ENCODE measurements at regions not wholly inside any gene's neighbourhood (a gene's known extent, or its start where the extent isn't known, plus 50 kb on each side); places are given as distances from the start of the nearest gene placed in this dataset.
"Not testable (repeated sequence)": the region's sequence is repeated elsewhere in the genome, so short reads cannot be mapped to it uniquely, and the experiment has no call there.

DNA sequence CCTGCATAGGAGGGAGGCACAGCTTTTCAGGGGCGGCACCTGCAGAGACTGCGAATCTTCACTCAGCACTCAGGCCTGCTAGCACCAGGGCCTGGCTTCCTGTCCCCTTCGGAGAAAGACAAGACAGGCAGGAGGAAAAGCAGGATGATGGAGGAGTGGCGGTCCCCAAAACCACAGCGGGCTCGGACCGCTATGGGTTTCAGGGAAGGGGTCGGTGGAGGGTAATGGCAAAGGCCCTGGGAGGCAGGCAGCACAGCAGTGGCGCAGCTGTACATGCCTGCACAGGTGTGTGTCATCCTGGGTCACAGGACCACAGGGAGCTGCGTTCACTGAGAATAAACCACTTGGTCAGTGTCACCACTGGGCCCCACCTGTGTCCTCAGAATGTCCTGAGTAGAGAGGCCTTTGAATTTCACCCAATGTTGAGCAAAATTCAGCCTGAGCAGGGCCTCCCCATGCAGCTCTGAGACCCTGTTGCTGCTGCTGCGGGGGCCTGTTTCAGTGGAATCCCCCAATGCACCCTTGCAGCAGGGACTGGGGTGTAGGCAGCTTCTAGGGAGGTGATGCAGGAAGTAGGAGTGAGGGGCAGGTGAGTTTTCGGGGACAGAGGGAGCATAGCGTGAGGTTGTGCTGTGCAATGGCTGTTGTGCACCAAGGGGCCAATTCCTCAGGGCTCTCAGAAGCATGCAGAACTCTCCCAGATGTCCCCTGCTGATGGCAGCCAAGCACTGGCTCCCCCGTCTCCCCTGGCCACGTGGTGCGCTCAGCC is 90.6 kb upstream of the PPP2R2D start:
- DNase-seq = no peak

DNA sequence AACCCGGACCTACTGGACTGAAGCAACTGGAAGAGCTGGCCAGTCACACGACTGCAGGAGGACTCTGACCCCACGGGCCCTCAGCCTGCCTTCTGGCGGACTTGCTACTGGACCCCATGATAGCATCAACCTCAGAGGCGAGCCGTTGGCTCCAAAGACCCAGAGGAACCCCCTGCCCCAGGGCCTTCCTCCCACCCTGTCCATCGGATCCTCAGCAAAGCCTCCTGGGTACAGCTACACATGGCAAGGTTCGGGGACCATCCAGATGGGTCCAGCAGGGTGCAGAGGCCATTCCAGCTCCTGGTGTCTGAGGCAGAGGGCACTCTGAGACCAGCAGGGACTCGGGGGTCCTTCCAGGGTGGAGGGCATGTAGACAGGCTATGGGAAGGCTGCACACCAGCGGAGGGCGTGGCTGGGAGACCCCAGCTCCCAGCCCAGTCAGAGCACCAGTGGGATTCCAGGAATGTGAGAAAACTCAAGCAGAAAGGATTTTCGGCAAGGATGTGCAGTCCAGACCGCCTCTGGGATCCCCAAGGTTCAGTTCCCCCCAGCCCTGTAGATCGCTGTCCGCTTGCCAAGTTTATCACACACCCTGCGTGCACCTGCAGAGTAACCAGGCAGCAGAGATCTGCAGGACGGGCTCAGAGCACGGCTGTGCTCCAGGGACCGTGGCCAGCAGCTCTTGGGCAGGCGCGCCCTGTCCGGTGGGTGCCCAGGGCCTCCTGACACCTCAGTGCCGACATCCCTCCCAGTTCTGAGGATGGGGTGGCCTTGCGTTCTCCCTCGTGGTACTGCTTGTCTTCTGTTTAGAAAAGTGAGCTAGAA is 89.8 kb upstream of the PPP2R2D start:
- no peak for DNase-seq

DNA sequence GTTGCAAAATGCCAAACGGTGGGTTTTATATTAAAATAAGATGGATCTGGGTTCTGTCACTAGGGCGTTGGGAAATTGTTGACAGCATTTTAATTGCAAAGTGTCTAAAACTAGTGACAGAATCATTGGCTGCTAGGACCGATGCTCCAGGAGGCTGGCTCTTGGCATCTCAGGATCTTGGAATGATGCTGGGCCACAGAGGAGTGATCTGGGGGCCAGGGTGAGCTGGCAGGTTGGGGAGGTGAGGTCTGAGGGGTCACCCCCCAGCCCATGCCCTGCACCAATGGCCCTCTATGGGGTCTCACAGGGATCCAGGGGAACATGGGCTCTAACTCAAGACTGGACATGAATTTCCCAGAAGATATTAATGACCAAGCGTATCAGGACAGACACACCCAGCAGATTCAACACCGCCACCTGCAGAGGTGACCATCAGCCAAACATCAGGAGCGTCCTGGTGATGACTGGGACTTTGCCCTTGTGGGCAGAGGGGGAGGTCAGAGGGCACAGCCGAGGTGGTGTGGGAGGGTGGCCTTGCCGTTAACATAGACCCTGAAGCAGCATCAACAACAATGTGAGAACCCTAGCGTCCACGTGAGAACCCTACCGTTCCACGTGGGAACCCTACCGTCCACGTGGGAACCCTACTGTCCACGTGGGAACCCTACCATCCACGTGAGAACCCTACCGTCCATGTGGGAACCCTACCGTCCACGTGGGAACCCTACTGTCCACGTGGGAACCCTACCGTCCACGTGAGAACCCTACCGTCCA is 89.0 kb upstream of the PPP2R2D start:
- DNase-seq = no peak

DNA sequence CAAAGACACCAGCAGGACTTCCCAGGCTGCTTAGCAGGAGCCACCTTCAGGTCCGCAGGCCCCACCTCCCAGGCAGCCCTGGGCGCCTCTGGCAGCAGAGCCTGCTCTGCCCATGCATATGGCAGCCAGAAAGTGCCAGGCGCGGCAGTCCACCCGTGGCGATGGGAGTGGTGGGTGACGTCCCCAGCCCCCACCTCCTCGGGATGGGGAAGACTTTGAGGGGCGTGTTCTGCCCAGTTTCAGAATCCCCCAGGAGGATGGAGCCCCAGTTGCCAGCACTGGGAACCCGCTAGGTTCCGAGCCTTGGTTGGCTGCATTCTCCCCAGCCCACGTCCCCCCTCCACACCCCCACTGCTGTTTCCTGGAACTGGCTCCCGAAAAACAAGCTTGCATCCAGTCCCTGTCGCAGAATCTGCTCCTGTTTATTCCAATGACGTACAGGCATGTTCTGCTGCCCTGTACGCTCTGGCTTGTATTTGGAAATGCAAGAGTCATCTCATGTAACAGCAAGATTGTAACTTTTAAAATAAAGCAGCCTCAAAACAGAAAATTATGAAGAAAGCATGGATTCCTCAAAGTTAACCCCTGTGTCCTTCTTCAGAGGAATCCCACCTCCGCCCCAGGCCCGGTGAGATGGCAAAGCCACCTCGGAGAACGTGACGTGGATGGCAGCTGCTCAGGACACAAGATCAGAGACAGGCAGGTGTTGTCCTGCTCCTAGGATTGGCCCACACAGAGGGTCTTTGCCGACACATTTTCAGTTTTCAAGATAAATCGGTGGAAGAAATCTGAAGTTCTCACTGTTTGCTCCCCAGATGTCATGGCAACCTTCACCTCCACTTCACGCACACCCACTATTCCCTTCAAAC is 87.8 kb upstream of the PPP2R2D start:
- no peak for DNase-seq

DNA sequence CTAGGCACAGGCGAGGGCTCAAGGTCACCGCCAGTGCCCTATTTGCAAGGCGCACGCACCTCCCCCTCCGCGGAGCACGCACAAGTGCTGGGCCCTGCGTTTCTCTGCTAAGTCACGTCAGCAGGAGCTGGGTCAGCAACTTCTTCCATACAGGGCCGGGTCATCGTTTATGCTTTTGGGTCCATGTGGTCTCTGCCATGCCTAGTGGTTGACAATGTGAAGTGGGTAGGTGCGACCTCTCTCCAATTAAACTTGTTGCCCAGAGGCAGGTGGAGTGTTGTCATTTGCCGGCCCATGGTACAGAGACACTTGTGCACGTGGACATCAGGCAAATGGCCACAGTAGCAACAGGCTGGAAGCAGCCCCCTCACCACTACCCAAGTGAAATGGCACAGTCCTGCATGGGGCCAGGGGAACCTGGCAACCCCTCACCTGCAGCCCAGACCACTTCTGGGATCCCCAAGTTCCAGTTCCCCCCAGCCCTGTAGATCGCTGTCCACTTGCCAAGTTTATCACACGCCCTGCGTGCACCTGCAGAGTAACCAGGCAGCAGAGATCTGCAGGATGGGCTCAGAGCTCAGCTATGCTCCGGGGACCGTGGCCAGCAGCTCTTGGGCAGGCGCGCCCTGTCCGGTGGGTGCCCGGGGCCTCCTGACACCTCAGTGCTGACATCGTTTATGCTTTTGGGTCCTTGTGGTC is 86.1 kb upstream of the PPP2R2D start:
- no peak for DNase-seq

DNA sequence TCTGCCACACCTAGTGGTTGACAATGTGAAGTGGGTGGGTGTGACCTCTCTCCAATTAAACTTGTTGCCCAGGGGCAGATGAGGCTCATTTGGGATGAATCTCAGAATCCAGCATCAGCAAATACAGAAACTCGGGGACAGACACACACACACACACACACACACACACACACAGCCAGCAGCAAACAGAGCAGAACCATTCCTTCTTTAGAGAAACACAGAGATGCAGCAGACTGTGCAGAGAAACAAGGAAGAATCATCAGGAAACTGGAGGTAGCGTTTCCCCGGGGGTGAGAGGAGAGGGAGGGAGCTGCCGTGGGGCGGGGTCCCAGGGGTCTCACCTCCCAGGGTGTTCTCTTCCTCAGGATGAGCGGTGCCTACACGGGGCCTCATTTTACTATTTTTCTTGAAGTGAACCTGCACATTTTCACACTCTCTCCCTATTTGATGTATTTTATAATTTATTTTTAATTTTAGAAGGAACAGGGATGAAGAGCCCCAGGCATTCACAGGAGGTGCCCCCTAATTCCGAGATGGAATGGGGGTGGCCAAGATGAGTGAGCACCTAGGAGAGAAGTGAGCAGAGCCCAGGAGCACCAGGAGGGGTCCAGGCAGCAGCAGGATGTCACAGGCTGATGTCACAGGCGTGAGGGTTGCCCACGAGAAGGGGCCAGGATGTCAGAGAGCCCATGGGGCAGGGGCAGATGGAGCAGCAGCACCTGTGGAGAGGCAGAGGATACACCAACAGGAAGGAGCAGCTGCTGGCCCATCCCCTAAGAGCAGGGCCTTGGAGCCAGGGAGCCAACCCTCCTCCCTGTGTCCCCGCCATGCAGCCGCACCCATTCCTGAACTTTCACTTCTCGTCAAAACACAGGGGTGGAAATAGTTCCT is 85.3 kb upstream of the PPP2R2D start:
- no peak for DNase-seq

DNA sequence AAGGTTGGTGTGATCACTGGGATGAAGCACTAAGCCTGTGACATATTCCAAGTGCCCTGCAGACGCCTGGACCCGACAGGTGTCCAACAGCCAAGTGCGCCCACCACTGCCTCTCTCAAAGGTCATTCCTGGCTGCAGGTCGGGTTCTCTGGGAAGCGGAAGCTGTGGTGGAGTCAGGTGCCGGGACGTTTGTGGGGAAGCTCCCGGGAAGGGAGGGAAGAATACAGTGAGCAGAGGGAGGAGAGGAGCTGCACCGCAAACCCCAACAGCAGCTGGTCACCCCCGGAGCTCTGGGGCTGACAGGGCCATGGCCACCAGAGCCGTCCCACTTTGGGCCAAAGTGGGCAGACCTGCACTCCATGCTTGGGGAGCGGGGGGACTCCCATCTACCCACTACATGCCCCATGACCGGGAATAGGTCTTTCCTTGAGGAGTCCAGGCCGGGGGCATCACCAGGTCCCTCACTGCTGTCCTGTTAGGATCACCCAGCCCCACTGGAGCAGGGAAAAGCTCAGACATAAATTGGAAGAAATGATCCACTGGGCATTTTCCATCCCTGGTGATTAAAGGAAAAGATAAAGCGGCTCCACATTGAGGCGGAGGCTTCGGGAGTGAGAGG is 84.5 kb upstream of the PPP2R2D start:
- no peak for DNase-seq

DNA sequence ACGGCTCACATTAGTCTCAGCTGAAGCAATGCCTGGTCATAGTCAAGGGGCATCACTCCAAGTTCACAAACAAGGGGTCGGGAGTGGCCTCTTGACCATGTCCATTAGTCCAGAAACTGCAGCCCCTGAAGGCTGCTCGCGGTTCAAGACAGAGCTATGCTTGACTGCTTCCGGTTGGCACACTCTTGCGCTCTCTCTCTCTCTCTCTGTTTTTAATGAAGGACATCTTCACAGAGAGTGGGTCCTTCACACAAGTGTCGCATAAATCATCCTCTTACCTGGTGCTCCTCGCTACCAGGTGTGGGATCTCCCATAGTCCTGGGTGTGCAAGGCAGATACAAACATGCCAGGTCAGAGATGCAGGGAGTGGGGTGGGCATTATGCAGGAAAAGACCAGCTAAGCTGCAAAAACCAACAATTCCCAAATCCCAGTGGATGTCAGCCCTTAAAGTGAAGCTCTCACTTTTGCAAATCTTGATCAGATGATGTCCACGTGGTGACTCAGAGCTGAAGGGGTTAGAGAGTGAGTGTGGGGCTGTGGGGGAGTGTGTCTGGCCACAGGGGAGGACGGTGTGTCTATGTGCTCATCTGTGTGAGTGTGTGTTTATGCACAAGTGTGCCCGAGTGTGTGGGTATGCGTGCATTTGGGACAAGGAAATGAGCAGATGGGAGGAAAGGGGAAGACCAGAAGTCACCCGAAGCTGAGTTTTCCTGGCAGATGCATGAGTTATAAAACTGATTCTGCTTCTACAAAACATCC is 83.7 kb upstream of the PPP2R2D start:
- no peak for DNase-seq

DNA sequence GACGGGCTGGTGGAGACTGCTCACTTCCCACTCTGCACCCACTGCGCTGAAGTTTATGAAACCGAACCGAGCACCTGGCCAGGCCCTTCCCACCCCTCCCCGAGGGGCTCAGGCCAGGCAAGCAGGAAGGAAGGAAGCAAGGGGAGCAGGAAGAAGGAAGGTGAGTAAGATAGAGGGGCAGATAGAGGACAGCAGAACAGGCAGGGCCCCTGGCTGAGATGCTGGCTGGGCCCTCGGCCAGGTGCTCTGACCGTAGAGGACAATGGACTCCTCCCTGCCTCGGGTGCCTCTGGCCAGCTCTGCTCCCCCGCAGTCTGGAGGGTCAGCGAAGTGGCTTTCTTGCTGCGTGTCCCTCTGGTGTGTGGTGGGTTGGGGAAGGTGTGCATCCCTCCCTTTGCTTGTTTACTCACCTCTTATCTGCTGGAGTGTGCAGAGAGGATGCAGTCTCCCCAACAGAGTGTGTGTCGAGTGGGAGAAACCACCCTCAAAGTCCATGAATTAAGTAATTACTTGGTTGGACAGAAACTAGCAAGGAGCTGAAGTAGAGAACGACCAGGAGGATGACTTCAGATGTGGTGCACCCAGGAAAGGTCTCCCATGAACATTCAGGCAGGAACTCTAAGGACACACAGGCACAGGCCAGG is 82.8 kb upstream of the PPP2R2D start:
- DNase-seq = no peak

DNA sequence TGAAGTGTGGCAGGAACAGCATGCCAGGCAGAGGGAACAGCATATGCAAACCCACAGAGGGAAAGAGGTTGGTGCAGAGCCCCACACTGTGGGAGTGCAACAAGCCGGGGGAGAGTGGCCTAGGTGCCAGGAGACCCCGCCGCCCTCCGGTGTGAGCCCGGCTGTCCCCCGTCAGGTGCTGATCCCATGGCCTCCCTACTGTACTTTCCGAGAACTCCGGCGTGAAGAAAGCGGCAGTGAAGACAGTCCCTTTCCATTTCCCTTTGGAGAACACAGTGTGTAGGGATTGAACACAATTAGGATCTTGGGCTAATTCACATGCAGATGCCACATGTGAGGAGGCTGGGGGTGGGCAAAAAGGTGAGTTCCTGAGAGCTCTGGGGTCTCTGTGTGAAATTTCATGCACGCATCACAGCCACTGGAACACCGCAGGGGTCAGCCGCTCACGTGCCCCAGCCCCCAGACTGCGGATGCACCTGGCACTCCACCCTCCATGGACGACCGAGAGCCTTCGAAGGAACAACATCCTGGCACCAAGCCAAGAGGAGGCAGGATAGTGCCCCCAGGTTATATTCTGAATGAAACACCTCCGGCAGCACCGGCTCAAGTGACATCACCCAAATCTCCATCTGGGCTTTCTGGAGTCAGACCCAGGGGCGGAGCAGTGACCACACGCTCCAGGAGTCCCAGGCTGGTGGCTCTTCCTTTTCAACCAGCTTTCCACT is 82.1 kb upstream of the PPP2R2D start:
- no peak for DNase-seq

DNA sequence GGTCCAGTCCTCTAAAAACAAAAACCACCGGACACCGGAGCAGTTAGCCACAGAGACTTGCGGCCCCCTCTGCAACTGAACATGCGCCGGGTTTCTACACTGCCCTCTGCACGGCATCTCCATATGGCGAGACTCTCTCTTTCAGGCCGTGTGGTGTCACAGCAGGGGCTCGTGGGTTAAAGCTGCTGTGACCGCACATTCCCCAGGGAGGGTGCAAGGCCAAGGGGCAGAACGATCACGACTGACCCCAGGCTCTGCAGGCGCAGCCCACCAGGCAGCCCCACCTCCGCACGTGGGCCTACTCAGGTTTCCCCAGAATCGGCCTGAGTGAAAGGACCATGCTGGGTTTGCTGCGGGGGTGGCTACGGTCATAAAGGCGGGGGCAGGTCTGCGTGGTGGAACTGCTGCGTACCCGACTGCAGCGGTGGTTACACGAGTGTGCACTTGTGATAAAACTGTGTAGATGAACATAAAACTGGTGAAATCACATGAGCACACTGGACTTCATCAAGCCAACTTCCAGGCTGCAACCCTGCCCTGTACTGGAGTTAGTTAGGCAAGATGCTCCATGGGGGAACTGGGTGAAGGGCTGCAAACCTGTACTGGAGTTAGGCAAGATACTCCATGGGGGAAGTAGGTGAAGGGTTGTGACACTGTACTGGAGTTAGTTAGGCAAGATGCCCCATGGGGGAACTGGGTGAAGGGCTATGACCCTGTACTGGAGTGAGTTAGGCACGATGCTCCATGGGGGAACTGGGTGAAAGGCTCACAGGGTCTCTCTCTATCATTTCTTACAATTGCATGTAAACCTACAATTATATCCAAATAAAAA is 81.4 kb upstream of the PPP2R2D start:
- DNase-seq = no peak

DNA sequence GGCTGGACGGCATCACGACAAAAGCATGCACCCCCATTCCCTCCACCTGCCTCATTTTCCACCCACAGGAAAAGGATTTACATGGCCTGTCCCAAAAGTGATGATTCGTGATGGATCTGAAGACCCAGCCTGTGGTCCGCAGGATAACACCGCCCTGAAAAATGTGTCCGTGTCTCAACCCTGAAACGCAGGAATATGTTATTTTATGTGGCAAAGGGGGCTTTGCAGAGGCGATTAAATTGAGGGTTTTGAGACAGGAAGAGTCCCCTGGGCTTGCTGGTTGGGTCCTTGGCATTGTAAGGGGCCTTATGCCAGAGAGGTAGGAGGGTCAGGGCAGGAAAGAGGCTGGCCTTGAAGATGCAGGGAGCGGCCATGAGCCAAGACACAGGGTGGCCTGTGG is 80.2 kb upstream of the PPP2R2D start:
- no peak for DNase-seq

DNA sequence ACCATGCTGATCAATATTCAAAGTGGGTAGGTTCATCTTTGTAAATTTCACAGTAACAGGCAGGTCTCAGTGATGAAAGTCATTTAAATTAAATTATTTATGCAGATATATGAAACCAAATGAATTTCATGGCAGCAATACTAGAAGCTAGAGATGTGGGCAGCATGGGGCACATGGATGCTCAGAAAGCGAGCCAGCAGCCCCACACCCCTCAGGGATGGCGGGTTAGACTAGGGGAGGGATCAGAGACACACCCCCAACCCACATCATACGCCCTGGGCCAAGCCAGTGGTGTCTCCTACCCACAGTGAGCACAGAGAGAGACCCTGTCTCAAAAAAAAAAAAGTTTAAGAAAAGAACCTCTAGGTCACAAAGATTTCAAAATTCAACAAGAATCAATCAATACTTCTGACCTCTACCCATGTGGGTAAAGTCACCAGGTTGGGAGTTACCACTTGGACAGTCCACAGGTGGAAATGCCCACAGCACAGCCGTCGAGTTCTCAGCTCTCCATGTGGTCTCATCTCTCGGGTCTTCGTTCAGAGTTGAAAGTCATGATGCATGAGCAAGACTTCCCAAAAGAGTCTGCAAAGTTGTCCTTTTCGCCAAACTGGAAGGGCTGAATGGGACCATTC is 79.3 kb upstream of the PPP2R2D start:
- DNase-seq = no peak

DNA sequence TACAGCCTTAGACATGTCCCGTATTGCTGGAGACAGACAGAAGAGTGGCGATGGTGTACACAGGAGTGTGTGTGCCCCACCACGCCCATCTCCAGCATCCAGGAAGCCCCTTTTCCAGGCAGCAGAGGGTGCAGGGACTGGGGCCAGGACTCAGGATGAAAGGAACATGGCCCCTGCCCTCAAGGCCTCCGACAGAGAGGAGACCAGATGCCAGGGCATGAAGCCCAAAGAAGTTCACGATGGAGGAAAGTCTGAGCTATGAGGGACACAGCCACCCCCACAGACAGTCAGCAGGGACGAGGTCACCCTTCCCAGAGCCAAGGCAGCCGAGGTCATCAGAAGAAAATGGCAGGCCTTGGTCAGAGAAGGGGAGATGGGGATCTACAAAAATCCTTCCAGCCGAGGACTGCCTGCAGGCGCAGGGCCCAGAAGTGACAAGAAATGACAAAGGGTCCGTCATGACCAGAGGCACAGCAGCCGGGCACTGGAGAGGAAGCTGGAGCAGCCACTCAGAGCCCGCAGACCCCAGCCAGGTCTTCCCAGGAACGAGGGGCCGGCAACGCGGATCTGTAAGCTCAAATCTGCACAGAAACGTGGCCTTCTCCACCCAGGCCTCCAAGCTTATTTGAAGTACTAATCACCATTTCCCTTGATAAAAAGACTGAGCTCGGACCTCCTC is 78.7 kb upstream of the PPP2R2D start:
- DNase-seq = no peak

DNA sequence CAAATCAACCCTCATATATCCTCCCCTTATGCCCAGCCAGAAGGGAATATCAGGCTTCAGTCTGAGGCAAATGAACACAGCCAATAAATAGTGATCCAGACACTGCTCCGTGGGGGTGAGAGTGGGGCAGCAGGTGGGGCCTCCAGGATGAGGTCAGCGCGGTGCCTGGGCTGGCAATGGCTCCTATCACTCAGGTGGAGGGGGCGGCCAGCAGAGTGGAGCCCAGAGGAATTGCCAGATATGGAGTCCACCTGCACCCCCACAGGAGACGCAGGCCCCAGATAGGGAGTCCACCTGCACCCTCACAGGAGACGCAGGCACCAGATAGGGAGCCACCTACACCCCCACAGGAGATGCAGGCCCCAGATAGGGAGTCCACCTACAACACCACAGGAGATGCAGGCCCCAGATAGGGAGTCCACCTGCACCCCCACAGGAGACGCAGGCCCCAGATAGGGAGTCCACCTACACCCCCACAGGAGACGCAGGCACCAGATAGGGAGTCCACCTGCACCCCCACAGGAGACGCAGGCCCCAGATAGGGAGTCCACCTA is 78.0 kb upstream of the PPP2R2D start:
- no peak for DNase-seq

DNA sequence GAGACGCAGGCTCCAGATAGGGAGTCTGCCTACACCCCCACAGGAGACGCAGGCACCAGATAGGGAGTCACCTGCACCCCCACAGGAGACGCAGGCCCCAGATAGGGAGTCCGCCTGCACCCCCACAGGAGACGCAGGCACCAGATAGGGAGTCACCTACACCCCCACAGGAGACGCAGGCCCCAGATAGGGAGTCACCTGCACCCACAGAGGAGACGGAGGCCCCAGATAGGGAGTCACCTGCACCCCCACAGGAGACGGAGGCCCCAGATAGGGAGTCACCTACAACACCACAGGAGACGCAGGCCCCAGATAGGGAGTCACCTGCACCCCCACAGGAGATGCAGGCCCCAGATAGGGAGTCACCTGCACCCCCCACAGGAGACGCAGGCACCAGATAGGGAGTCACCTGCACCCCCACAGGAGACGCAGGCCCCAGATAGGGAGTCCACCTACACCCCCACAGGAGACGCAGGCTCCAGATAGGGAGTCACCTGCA is 77.2 kb upstream of the PPP2R2D start:
- DNase-seq = not testable (repeated sequence)
